Caco-2 (cell line): ENCODE measurements at regions not wholly inside any gene's neighbourhood (a gene's known extent, or its start where the extent isn't known, plus 50 kb on each side); places are given as distances from the start of the nearest gene placed in this dataset.

ENCODE experiments used
- BruUV-seq: library from RNA; stranded (reverse); fragments of 400-500 nt; replicated peaks from 2 replicates; lab custom pipeline; 2021; lab: Mats Ljungman, UMichigan
- CTCF ChIA-PET: fragments of 300-600 bp; sonication (Branson Sonifier 250); formaldehyde crosslinking; loops from one replicate; lab custom pipeline; 2022; ENCODE audit warnings: antibody characterized with exemption; lab: Charles Lee
- POLR2A ChIA-PET: fragments of 300-600 bp; sonication (Branson Sonifier 250); formaldehyde crosslinking; loops from one replicate; lab custom pipeline; 2022; ENCODE audit warnings: antibody characterized with exemption; lab: Charles Lee
- DNase-seq, 2 experiments: peaks; one replicate each; pipeline versions ENCODE4 v3.0.0 to v3.0.0-alpha.2; 2020 to 2022
- H3K27me3 ChIP-seq: replicated peaks from 2 replicates; pipeline ENCODE4 v1.6.0; 2011; ENCODE audit warnings: low read length; ENCODE audit not compliant: control insufficient read depth, insufficient read depth
- H3K36me3 ChIP-seq: 2 replicates; pipeline ENCODE4 v1.5.1; 2011; ENCODE audit warnings: low read length; ENCODE audit not compliant: control insufficient read depth, insufficient read depth
- H3K4me1 ChIP-seq: fragments of 250-450 bp; sonication (Bioruptor Pico); 2 replicates; pipeline ENCODE4 v1.5.1; 2020; ENCODE audit warnings: mild to moderate bottlenecking
- H3K4me3 ChIP-seq: 2 replicates; pipeline ENCODE4 v1.5.1; 2011; ENCODE audit warnings: low read depth, mild to moderate bottlenecking, control low read depth, low read length
- H3K9me3 ChIP-seq: fragments of 250-450 bp; sonication (Bioruptor Pico); 2 replicates; pipeline ENCODE4 v1.5.1; 2020; ENCODE audit warnings: mild to moderate bottlenecking, moderate library complexity
- H3K27ac Mint-ChIP-seq: one replicate; pipeline ENCODE4 v1.8.0; 2022; ENCODE audit warnings: mixed read lengths; ENCODE audit not compliant: unreplicated experiment
- H3K27me3 Mint-ChIP-seq: one replicate; pipeline ENCODE4 v1.8.0; 2022; ENCODE audit warnings: mixed read lengths; ENCODE audit not compliant: insufficient read depth, unreplicated experiment
- H3K36me3 Mint-ChIP-seq: one replicate; pipeline ENCODE4 v1.8.0; 2022; ENCODE audit warnings: mild to moderate bottlenecking, mixed read lengths; ENCODE audit not compliant: insufficient read depth, unreplicated experiment
- H3K4me1 Mint-ChIP-seq: one replicate; pipeline ENCODE4 v1.8.0; 2022; ENCODE audit warnings: low read depth, mixed read lengths; ENCODE audit not compliant: unreplicated experiment
- H3K4me3 Mint-ChIP-seq: one replicate; pipeline ENCODE4 v1.8.0; 2022; ENCODE audit warnings: mild to moderate bottlenecking, moderate library complexity, mixed read lengths; ENCODE audit not compliant: unreplicated experiment
- H3K9me3 Mint-ChIP-seq: one replicate; pipeline ENCODE4 v1.8.0; 2022; ENCODE audit warnings: mixed read lengths; ENCODE audit not compliant: unreplicated experiment
- CTCF ChIP-seq, 2 experiments: fragments of 200-600 bp in 1 of 2; IDR thresholded peaks; 1 replicate in 1 of 2; 2 replicates in 1 of 2; pipeline versions ENCODE4 v1.5.1 to v1.8.0; 2011 to 2022; ENCODE audit warnings: antibody characterized with exemption in 1 of 2, control low read depth in 1 of 2, inconsistent platforms in 1 of 2, low read depth in 1 of 2, low read length in 1 of 2, mild to moderate bottlenecking in 1 of 2, moderate library complexity in 1 of 2; ENCODE audit not compliant: insufficient read depth in 1 of 2, severe bottlenecking in 1 of 2, unreplicated experiment in 1 of 2
- intact Hi-C: fragments of 100-400 bp; cut with micrococcal nuclease; formaldehyde crosslinking; loops from one replicate; pipeline ENCODE4 v1.10.0; 2022; ENCODE audit not compliant: unreplicated experiment

GRCh38 chr22:46029036-46029435 is 52.1 kb upstream of the WNT7B start:
- no peak for TF ChIP-seq CTCF (IDR thresholded peaks at IDR 0.05; ENCODE audit: insufficient read depth in 1 of 2, low read depth in 1 of 2, low read length in 1 of 2, severe bottlenecking in 1 of 2, unreplicated experiment in 1 of 2)
- Mint-ChIP-seq H3K27ac (no peak overlapping the region), H3K4me3 (no peak overlapping the region), H3K4me1 (no peaks in the 10 kb centered on the region), H3K36me3 (no peaks in the 10 kb centered on the region), H3K27me3 (peaks cover 14% of the 10 kb centered on the region), H3K9me3 (no peaks in the 10 kb centered on the region)
- BruUV-seq, result no TSS peak
- DNase-seq, result no peak
- POLR2A ChIA-PET, result no interaction called here
- Histone ChIP-seq H3K36me3 (no peaks in the 10 kb centered on the region), H3K4me1 (no peaks in the 10 kb centered on the region; the same call in 1 of the 2 replicates), H3K27me3 (no peaks in the 10 kb centered on the region), H3K9me3 (no peaks in the 10 kb centered on the region), H3K4me3 (no peak overlapping the region)
- CTCF ChIA-PET, result no interaction called here
- intact Hi-C loops, result no loop called here

- no peaks in the 10 kb centered on the region for H3K4me1 Mint-ChIP-seq
- H3K27ac Mint-ChIP-seq, result no peak overlapping the region
- H3K36me3 Mint-ChIP-seq, result no peaks in the 10 kb centered on the region
- no peaks in the 10 kb centered on the region for H3K27me3 ChIP-seq
- H3K4me1 ChIP-seq, result no peaks in the 10 kb centered on the region; the same call in 1 of the 2 replicates
- ChIA-PET POLR2A (no interaction called here), CTCF (no interaction called here)
- no peak overlapping the region for H3K4me3 ChIP-seq
- H3K9me3 Mint-ChIP-seq, result no peaks in the 10 kb centered on the region
- H3K9me3 ChIP-seq, result no peaks in the 10 kb centered on the region
- intact Hi-C loops, result no loop called here
- H3K27me3 Mint-ChIP-seq, result peaks cover 14% of the 10 kb centered on the region
- no peak overlapping the region for H3K4me3 Mint-ChIP-seq
- TF ChIP-seq CTCF (IDR thresholded peaks at IDR 0.05; ENCODE audit: insufficient read depth in 1 of 2, low read depth in 1 of 2, low read length in 1 of 2, severe bottlenecking in 1 of 2, unreplicated experiment in 1 of 2), result no peak
- no peaks in the 10 kb centered on the region for H3K36me3 ChIP-seq
- no TSS peak for BruUV-seq
- DNase-seq, result peak in 1 of 2 experiments; percentile 10
These were observed 52.7 kb upstream of the WNT7B start for GRCh38 chr22:46029574-46030200.

- H3K27me3 ChIP-seq, result no peaks in the 10 kb centered on the region
- intact Hi-C loops, result no loop called here
- ChIA-PET POLR2A (no interaction called here), CTCF (interaction anchor here (0.7 kb wide), 1 partner anchor 23 kb away, joined by 3 read pairs; no protein-coding TSS in a partner anchor)
- H3K27ac Mint-ChIP-seq, result no peak overlapping the region
- H3K9me3 Mint-ChIP-seq, result no peaks in the 10 kb centered on the region
- no peaks in the 10 kb centered on the region for H3K36me3 Mint-ChIP-seq
- no peaks in the 10 kb centered on the region for H3K9me3 ChIP-seq
- no peaks in the 10 kb centered on the region for H3K4me1 Mint-ChIP-seq
- TF ChIP-seq CTCF (IDR thresholded peaks at IDR 0.05; ENCODE audit: insufficient read depth in 1 of 2, low read depth in 1 of 2, low read length in 1 of 2, severe bottlenecking in 1 of 2, unreplicated experiment in 1 of 2), result no peak
- H3K36me3 ChIP-seq, result no peaks in the 10 kb centered on the region
- DNase-seq, result peak in 1 of 2 experiments; percentile 26
- H3K27me3 Mint-ChIP-seq, result peaks cover 9% of the 10 kb centered on the region
- H3K4me3 Mint-ChIP-seq, result no peak overlapping the region
- H3K4me1 ChIP-seq, result no peaks in the 10 kb centered on the region; the same call in 1 of the 2 replicates
- no peak overlapping the region for H3K4me3 ChIP-seq
- no TSS peak for BruUV-seq
These were observed 53.4 kb upstream of the WNT7B start for GRCh38 chr22:46030231-46030880.
